ENCODE measurements at regions not wholly inside any gene's neighbourhood (a gene's known extent, or its start where the extent isn't known, plus 50 kb on each side); places are given as distances from the start of the nearest gene placed in this dataset.

GRCh38 chr17:69907132-69907847 is 167.7 kb upstream of the KCNJ16 start:
- no peak for DNase-seq

- DNase-seq: no peak
Measured at GRCh38 chr17:69908626-69909368, 166.2 kb upstream of the KCNJ16 start.

- DNase-seq: no peak
Measured at GRCh38 chr17:69909389-69909788, 165.6 kb upstream of the KCNJ16 start.

- no peak for DNase-seq
Measured at GRCh38 chr17:69912805-69913204, 162.2 kb upstream of the KCNJ16 start.

GRCh38 chr17:69913216-69913615 is 161.8 kb upstream of the KCNJ16 start:
- DNase-seq: no peak

GRCh38 chr17:69913616-69914015 is 161.4 kb upstream of the KCNJ16 start:
- DNase-seq: no peak

GRCh38 chr17:69914520-69914919 is 160.5 kb upstream of the KCNJ16 start:
- no peak for DNase-seq

GRCh38 chr17:69916761-69917160 is 158.3 kb upstream of the KCNJ16 start:
- DNase-seq: no peak

- no peak for DNase-seq
Measured at GRCh38 chr17:69918164-69918563, 156.9 kb upstream of the KCNJ16 start.

GRCh38 chr17:69919789-69920188 is 155.2 kb upstream of the KCNJ16 start:
- DNase-seq: no peak

GRCh38 chr17:69921046-69921445 is 154.0 kb upstream of the KCNJ16 start:
- DNase-seq: no peak

- peak; percentile 19 for DNase-seq
Measured at GRCh38 chr17:69928611-69929010, 146.4 kb upstream of the KCNJ16 start.

GRCh38 chr17:69936996-69937395 is 138.0 kb upstream of the KCNJ16 start:
- DNase-seq: no peak

- DNase-seq: no peak
Measured at GRCh38 chr17:69943058-69943457, 132.0 kb upstream of the KCNJ16 start.

- DNase-seq: no peak
Measured at GRCh38 chr17:69944406-69944805, 130.6 kb upstream of the KCNJ16 start.

GRCh38 chr17:69945698-69946185 is 129.3 kb upstream of the KCNJ16 start:
- DNase-seq: no peak

GRCh38 chr17:69947027-69947759 is 127.8 kb upstream of the KCNJ16 start:
- no peak for DNase-seq

GRCh38 chr17:69948406-69948805 is 126.6 kb upstream of the KCNJ16 start:
- no peak for DNase-seq

- no peak for DNase-seq
Measured at GRCh38 chr17:69949496-69949895, 125.5 kb upstream of the KCNJ16 start.

- DNase-seq: no peak
Measured at GRCh38 chr17:69949973-69950695, 124.9 kb upstream of the KCNJ16 start.

- peak; percentile 10 for DNase-seq
Measured at GRCh38 chr17:69950701-69951418, 124.2 kb upstream of the KCNJ16 start.

- DNase-seq: peak; percentile 3
Measured at GRCh38 chr17:69954241-69954925, 120.6 kb upstream of the KCNJ16 start.

Measured in DMS53 (cell line).